NCI-H510A (cell line): ENCODE measurements at regions not wholly inside any gene's neighbourhood (a gene's known extent, or its start where the extent isn't known, plus 50 kb on each side); places are given as distances from the start of the nearest gene placed in this dataset.

Experiments used
- DNase-seq: peaks from one replicate; lab custom pipeline; 2025; lab: John Stamatoyannopoulos, UW

DNA sequence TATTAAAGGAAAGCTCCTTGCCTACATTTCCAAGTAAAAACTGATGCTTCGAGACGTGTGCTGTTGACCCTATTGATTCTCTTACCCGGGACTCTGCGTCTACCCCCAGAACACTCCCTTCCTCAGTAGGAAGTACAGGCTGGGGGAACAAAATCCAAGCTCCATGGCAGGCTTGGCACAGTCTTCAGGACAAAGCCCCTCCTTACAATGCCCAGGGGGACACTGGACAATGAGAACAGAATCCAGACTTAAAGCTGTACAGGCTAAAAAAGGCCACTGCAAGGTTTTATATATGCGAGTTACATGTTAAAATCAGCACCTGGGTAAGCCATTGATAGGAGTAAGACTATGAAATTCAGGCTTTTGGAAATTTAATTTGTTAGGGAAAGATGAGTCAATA lies 250.6 kb upstream of the DAPK1 start:
- DNase-seq, result no peak

DNA sequence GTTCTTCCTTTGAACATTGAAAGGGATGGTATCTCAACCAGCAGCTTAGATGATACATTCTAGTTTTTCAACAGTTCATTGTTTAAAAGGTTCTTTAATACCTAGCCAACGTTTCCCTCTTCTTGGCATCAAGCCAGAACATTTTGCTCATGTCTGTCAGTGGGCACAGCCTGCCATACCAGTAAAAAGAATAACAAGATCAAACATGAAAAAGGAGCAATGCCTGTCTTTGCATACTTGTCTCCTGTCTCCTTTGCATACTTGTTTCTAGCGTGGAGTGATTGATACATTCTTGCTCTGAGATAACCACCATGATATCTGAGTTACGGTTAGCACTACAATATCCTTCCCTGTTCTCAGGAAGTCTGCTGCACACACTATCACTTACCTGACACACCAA lies 248.6 kb upstream of the DAPK1 start:
- DNase-seq, result no peak

DNA sequence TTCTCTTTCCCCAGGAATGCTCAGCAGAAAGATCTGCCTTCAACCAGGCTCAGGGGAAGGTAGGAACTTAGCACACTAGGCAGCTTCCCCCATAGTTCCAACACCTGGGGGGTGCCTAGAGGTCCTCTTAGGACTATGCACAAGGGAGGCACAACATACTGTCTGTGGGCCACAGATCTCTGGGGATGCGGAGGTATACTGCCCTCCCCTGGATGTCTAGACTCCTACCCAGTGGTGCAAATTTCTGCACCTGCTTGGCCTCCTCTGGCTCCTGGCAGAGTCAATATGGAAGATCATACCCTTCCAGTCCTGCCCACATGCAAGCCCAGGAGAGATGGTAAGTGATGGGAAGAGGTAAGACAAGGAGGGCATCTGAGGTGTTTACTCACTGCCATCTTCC lies 247.5 kb upstream of the DAPK1 start:
- no peak for DNase-seq

DNA sequence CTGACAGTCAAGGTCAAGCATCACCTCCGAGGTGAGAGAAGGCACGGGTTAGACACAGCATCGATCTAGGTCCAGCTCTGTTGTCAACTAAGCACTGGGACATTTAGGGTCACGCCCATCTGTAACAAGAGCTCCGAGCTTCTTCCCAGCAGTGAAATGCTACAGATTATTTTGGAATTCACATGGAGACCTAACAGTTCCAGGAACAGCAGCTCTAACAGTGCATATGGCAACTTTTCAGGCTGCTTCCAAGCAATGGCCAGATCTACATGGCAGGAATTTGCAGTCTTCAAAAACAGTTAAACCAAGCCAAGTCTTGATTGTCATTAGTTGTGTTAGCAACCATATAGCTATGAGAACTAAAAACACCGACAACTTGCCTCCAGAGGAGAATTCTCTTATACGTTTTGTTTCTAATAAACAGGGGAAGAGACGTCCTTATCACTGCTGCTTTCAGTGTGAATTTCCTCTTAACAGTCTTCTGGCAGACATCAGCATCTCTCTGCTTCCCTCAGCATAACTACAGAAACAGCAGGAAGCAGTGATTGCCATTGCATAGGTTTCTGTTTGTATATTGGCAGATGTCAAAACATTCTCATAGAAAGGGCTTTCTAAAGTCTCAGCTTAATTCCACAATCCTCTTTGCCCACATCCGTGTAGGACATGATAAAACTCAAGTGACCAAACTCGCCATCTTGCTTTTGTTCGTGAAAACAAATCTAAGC lies 242.1 kb upstream of the DAPK1 start:
- no peak for DNase-seq

DNA sequence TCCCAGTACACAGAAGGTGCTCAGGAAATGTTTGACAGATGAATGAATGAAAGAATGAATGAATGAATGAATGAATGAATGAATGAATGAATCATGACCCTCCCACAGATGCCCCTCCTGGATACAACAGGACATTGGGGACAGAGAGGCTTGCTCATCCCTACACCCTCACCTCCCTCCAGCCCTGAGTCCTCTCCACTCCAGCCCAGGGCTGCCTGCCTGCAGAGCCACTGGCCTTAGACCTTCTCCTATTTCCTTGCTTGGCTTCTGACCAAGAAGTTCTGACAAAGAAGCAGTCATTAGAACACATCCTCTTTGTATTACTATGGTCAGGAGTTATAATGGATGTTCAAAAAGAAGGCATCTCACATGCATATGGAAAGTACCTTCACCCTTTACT lies 240.7 kb upstream of the DAPK1 start:
- no peak for DNase-seq

DNA sequence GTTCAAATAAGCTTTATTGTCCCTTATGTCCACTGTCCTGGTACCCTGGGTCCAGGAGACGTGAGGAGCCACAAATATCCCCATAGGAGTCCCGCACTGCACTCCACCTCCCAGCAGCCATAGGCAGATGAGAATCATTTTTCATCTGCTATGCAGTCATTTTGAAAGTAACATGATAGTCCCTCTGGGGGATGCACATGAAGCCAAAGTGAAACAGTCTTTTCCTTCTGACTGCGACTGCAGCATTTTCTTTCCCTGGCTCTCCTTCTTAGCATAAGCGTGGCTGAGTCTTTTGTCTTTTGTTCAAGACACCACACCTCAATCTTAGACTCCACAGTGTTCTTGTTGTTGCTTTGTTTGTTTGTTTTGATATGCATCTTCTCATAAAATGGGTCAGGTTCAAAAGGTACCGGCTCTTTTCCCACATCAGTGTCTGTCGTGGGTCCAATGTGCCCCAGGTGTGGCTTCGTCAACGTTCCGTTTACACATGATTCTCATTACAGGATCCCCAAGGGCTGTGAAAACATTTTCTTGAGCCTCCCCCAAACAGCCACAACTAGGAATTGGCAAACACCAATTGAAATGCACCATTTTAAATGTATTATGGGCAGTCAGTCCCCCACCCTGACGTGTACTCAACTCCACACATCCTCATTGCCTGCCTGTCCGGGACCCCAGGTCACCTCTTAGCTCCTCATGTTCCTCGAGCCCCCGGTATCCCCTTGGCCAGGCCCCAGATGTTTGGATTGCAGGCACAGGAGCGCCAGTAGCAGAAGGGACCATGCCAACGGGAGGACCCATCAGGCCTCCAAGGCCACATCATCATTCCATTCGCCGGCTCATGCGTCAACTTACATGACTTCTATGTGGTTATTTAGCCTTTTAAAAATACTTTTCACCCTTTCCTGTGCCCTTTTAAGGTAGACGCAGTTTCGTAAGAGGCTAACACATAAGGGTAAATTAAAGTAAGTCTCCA lies 237.8 kb upstream of the DAPK1 start:
- DNase-seq, result no peak

DNA sequence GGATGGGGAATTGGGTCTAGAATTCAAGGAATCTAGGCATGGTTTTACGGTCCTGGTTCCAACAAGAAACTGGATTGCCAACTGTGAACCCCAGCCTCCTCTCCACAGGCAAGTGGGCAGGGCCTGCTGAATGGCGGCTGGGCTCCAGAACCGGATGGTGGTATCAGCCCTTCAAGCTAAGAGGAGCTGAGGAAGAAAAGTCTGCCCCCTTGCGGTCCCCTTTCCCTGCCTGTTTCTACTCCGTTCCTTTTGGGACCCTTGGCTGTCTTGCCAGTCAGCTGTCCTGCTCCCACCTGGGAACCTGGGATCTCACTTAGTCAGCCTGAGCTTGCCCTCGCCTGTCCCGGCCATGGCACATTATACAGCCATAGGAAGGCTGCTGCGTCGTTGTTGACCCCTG lies 234.4 kb upstream of the DAPK1 start:
- DNase-seq, result no peak

DNA sequence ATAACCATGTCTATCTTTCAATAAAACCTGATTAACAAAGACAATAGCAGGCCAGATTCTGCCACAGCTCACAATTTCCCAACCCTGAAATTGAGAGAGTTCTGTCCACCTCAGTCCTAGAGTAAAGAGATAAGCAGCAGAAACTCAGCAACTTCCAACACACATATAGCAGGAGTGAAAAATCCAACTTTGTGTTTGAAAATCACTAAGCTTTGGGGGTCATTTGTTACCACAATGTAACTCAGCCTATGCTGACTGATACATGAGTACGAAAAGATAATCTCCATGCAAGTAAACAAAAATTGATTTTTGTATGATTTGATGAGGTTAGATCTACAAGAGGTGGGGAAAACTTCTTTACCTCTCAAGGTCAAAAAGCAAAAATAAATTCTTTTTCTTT lies 231.0 kb upstream of the DAPK1 start:
- no peak for DNase-seq

DNA sequence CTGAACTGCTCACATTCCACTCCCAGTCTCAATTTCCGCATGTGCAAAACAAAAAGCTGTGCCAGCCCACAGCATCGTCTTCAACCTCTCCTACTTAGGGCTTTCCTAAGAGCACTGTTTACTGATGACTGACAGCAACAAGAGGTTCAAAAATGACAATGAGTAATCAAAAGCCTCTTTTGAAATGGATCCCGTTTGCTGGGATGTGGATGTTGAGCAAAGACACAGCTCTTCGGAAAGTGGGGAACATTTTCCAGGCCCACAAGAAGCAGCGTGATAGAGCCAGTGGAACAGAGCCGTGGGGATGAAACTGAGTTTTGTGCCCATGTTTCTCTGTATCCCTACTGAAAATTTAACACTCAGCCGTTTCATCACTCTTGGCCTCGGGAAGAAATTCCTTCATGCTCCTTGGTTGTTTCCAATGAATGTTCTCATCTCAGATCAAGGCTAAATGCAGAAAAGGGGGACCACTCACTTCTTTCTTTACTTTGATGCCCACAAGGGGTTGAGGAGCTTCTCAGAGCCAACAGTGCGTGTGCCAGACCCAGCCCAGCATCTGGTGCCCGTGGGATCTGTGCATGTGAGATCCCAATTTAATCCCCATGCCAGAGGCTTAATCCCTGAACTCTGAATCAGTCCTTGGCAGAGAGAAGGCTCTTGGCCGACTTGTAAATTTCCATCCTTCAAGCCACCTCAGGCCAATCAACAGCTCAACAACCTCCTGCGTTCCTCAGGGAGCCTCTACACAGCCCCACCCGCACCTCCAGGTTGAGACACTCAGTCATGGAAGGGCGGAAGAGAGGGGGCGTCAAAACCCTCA lies 230.2 kb upstream of the DAPK1 start:
- DNase-seq, result no peak

DNA sequence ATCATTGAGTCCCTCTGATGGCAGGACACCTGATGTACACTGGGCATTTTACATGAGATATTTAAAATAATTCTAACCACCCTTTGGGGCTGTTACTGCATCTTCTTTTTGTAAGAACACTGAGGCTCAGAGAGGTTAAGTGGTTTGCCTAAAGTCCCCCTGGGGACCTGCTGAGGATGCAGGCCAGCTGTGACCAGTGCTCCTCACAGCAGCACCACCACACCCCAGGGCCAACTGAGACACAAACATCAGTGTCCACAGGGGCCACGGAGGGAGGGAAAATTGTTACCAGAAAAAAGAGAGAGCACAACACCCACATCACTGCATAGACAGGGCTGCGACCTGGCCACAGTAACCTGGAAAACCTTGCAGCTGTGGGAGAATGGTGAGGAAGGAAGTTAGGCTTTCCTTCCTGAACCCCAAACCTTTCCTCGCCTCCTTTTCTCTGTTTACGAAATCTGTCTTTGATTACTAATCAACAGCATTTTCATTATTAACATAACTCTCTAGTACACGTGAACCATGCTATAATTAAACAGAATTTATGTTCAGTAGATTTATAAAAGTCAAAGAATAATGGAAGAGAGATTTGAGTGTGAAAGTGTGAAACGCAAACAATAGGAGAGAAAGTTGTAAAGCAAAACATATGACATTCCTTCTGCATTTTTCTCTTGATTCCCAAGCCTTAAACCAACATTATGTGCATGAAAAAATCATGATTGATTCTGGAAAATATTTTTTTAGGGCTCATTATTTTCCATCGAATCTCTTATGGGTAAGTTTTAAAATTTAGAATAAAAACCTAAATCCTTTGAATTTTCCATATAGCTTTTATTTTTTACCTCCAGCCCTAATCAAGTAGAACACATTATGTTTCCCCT lies 228.1 kb upstream of the DAPK1 start:
- DNase-seq, result no peak

DNA sequence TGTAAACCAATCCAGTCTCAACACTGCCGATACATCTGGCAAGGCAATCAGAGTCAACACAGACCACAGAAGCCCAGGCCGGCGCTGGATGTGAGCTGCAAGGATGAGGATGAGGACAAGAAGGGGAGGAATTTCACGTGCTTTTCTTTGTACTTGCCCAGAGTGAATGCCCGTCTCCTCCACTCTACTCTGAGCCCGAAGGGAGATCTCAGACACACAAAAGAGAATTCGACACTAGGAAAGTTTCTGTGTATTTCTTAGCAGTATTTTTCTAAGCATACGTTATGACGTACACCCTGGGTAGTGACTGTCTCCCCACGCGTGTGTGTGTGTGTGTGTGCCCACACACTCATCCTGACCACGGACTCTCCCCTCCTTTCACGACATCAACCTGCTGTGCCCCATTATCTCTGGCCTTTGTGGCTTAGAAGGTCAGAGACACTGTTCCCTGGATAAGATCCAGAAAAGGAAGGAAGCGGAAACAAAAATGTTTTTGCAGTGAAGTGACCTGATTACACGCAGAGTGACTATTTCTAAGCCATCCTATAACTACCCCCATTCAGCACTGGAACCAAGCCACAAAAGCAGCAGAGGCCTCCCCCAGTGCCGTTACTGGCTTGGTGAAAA lies 227.3 kb upstream of the DAPK1 start:
- DNase-seq, result no peak

DNA sequence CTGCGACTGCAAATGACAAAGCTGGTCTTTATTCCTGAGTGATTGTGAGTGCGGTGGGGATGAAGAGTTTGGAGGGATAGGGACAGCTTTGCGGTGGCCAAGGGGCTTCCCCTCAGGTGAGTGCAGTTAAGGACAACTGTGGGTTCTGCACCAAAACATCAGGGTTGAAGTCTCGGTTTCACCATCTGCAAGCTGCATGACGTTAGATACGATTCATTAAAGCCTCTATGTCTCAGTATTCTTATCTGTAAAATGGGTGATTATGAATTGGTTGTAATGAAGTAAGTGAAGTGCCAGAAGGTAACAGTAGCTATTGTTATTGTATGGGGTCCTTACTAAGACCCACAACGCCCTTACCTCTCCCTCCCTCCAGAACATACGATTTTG lies 226.8 kb upstream of the DAPK1 start:
- DNase-seq, result no peak

DNA sequence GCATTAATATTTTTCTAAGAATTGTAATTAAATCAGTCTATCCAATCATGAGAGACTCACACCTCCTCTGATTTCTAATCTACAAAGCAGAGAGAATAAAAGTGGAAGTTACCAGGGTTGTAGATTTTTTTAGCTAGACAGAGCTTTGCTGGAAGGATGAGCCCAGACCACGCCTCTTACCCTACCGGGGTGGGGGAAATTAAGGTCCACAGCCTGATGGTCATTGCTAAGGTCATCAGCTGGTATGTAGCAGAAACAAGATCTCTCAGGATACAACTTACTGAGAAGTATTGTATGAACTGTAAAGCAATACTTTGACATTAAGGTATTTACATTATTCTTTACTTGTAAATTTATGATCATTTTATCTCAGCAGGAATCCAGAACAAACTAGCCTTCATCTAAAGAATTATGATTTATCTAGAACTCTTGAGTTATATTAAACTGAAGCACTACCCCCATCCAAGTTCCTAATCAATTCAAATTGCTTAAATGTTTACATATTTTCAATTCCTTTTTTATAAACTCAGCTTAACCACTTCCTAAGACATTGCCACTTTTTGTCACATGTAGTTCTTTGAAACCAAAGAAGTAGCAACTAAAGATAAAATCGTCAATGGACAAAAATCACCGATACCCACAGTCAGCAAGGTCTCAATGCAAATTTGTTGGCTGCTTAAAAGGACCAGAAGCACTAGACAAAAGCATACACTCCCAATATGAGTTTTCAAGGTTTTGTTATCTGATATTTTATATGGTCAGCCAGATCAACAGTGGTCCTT lies 225.8 kb upstream of the DAPK1 start:
- DNase-seq, result no peak

DNA sequence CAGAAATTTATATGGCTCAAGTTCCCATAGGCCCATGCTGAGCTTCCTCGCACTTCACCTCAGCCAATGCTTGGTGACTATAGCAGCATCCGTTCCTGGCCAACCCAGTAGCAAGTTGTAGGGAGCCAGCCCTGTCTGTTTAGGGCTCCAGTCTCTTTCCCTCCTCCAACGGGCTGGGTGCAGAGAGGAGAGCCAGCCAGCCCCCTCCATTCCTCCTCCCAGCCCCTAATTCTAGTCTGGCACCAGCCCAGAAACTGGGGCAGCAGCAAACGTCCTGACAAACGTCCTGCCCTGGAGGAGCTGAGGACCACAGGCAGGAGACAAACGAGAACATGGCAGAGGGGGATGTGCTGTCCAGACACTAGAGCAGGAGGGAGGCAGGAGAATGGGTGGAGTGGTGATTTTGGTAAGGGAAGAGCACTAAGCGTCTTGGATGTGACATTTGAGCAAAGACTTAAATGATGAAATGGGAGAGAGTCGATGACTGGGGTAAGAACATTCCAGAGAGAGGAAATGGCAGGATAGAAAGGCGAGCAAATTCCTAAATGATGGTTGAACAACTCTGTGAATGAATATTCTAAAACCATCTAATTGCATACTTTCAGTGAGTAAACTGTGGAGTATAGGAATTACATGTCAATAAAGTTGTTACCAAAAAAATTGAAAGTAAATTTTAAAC lies 222.5 kb upstream of the DAPK1 start:
- DNase-seq, result no peak

DNA sequence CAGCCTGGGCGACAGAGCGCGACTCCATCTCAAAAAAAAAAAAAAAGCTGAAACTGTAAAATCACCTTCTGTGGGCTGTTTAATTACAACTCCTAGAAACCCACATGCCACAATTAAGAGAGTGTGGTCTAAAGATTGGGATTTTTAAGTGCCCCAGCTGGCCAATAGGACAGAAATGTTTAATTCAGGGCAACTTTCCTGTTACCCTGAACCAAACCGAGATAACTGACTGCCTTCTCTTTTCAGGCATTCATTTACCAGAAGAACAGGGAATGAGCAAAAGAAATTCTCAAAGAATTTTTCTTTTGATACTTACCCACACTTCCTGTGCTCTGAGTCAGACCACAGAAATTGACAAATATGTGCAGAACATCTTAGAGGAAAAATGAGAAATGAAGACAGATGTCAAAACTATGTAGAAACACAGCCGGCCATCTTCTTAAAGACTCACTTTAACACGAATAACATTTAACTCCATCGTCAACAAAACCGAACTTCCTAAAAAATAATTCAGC lies 221.3 kb upstream of the DAPK1 start:
- DNase-seq, result no peak

DNA sequence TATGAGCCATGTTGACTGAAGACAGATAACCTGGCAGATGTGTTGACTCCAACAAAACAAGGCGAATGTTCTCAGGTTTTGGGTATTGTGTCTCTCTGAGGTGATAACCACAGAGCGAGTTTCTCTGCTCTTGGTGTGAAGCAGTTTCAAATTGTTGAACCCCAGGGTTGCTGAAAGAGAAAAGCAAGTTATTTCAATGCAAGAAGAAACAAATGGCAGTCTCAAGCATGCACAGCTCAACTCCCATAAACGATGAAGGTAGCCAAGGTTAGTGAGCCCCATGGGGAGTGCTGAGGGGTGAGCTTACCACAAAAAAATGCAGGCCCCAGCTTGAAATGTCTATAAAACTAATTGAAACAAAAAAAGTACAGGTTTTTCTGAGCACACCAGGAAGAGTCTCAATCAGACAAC lies 220.8 kb upstream of the DAPK1 start:
- DNase-seq, result no peak

DNA sequence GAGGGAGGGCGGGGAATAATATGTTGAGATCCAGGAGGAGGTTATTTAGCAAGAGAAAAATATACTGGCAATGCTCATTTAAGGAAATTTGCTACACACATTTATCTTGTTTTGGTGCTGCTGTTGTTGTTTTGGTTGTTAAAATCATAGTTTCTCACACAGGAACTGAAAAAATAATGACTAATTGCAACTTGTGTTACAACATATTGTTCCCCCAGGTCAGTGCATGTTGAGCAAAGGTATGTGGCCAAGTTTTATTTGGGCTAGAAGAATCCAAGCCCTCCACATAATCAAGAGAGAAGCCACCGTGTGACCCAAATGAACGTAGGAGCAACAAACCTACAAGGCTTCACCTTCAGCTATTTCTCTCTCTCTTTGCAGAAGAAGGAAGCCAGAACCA lies 220.3 kb upstream of the DAPK1 start:
- no peak for DNase-seq

DNA sequence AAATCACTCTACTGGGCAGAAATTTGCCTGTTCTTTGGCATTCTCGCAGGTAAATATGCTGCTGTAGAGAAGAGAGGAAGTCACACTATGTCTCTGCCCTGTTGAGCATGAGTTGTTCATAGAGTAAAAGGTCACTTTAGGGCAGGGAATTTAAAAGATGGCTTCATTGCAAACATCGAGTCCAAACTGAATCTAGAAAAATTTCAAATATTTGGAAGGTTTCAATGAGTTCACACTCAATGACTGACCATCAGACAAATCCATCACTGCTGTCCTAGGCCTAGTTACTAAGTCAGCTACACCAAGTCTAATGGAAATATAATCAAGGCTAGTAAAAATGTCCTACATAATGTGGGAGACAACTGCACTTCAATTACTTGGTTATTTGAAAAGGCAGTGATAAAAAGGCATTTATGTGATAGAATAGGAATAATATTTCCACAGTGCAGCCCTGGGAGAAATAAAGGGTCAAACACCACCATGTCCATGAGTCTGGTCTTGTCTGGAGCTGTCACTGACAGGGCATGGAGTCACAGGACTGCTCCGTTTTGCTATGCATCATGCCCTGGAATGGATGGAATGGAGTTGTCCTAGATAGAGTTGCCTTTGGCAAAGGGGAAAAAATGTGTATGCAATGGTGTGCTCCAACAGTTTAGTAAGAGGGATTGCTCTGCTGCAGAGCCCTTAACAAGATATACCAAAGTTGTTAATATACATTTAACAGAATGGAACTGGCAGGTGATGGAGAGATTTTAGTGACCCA lies 218.5 kb upstream of the DAPK1 start:
- DNase-seq, result no peak

DNA sequence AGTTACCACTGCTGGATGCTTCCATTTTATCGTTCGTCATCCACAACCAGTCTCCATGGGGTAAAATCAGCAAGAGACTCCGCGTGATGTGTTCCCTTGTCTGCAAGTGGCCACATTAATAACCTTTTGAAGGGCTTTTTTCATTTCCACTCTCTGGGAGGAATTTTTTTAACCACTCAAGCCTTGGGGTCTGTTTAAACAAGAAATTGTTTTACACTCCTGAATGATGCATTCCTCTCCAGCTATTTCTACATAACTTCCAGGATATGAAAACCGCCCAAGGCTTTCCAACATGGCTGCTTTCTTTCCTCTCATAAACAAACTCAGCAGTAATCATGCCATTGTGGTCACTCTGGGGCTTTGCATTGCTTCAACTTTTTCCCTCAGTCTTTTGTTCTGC lies 217.2 kb upstream of the DAPK1 start:
- no peak for DNase-seq
